ENCODE measurements at regions not wholly inside any gene's neighbourhood (a gene's known extent, or its start where the extent isn't known, plus 50 kb on each side); places are given as distances from the start of the nearest gene placed in this dataset.

DNA sequence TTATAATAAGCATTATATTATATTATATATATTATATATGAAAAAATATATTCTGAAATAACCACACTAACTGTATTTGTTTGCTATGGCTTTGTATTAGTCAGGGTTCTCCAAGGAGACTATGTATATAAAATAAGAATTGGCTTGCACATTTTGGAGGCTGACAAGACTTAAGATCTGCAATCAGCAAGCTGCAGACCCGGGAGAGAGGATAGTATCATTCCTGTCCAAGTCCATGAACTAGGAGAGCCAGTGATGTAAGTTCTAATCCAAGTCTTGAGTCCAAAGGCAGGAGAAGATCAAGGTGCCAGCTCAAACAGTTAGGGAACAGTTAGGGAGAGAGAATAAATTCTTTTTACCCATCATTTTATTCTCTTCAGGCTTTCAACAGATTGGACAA, 639.5 kb downstream of the PLPP3 start:
- TF ChIP-seq, protein P1, sequence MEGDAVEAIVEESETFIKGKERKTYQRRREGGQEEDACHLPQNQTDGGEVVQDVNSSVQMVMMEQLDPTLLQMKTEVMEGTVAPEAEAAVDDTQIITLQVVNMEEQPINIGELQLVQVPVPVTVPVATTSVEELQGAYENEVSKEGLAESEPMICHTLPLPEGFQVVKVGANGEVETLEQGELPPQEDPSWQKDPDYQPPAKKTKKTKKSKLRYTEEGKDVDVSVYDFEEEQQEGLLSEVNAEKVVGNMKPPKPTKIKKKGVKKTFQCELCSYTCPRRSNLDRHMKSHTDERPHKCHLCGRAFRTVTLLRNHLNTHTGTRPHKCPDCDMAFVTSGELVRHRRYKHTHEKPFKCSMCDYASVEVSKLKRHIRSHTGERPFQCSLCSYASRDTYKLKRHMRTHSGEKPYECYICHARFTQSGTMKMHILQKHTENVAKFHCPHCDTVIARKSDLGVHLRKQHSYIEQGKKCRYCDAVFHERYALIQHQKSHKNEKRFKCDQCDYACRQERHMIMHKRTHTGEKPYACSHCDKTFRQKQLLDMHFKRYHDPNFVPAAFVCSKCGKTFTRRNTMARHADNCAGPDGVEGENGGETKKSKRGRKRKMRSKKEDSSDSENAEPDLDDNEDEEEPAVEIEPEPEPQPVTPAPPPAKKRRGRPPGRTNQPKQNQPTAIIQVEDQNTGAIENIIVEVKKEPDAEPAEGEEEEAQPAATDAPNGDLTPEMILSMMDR (IDR thresholded peaks at IDR 0.05) = no peak
- DNase-seq (ENCODE audit: low spot score) = no peak
- H3K27me3 ChIP-seq = no peaks in the 10 kb centered on the region

DNA sequence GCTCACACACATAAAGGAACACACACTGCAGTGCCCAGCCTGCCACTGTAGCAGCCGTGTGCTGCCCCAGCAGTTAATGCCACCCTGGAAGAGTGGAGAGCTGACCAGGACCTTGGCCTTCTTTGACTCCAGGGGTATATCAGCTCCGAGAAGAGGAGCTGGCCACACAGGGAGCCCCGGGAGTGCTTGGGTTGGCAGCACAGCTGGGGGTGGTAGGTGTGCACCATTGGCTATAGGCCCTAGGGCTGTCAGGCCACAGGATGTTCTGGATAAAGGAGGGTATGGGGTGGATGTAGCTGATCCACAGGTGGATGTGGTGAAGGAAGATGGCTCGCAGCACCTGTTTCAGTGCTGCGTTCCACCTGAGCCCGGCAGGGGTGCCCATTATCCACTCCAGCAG, 640.5 kb downstream of the PLPP3 start:
- Histone ChIP-seq H3K36me3 (no peaks in the 10 kb centered on the region), H3K27ac (peak overlapping the region in 1 of 2 donors; percentile 6), H3K9me3 (no peaks in the 10 kb centered on the region), H3K27me3 (no peaks in the 10 kb centered on the region), H3K4me1 (peaks cover 0 to 12% of the 10 kb centered on the region in 2 donors), H3K4me3 (no peak overlapping the region)
- DNase-seq (ENCODE audit: low spot score) = no peak
- TF ChIP-seq, protein P1 (IDR thresholded peaks at IDR 0.05) = no peak

More for the DNA sequence above, 639.5 kb downstream of the PLPP3 start:
- H3K4me1 ChIP-seq = peaks cover 0 to 12% of the 10 kb centered on the region in 2 donors
- no peaks in the 10 kb centered on the region for H3K36me3 ChIP-seq
- no peak overlapping the region for H3K4me3 ChIP-seq
- H3K27ac ChIP-seq = no peak overlapping the region
- no peaks in the 10 kb centered on the region for H3K9me3 ChIP-seq

DNA sequence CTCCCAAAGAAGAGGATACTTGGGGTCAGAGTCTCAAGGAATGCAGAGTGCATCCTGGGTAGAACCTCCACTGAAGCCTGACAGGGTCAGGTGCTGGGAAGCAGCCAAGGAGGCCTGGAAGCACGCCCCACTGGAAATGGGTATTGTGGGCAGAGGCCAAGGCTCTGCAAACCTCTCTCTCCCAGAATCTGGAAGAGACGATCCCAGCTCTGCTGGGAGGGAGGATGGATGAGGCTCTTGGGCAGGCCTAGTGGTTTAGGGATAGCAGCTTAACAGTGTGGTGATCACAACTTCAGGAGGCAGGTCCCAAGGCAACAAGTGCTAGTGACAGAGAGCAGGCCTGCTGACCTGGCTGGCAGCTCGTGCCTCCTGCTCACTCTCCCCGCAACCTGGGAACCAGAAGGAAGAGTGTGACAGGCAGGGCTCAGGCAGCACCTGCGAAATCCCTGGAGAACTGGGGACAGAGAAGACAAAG, 641.0 kb downstream of the PLPP3 start:
- Histone ChIP-seq H3K9me3 (no peaks in the 10 kb centered on the region), H3K27me3 (no peaks in the 10 kb centered on the region), H3K36me3 (no peaks in the 10 kb centered on the region), H3K4me3 (no peak overlapping the region), H3K27ac (peak overlapping the region in 1 of 2 donors; percentile 6), H3K4me1 (peaks cover 0 to 12% of the 10 kb centered on the region in 2 donors)
- no peak for DNase-seq (ENCODE audit: low spot score)
- TF ChIP-seq, protein P1 (IDR thresholded peaks at IDR 0.05) = no peak

DNA sequence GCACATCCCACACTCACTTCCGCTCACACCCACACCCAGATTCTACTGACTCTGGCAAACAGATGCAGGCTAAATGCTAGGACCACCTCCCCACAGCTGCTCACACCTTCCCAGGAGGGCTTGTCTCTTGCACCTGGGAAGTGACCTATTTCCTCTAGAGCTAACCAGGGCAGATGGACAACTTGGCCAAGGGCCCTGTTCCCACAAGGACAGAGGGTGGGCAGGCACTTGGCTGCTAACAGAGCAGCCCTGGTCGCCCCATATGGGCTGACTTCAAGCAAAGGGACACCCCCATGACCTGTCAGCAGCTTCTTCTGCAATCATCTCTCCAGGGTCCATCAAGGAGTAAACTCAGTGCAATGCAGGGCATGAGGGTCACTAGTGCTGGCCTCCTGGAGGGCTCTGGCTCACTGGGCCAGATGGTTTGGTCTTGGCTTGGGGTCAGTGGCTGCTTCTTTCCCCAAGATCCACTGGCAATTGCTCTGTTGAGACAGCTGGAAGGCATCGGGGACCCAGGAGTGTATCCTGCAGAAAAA, 641.5 kb downstream of the PLPP3 start:
- Histone ChIP-seq H3K27me3 (no peaks in the 10 kb centered on the region), H3K36me3 (no peaks in the 10 kb centered on the region), H3K4me3 (no peak overlapping the region), H3K9me3 (no peaks in the 10 kb centered on the region), H3K27ac (no peak overlapping the region), H3K4me1 (peaks cover 0 to 12% of the 10 kb centered on the region in 2 donors)
- no peak for DNase-seq (ENCODE audit: low spot score)
- TF ChIP-seq, protein P1 (IDR thresholded peaks at IDR 0.05) = no peak

DNA sequence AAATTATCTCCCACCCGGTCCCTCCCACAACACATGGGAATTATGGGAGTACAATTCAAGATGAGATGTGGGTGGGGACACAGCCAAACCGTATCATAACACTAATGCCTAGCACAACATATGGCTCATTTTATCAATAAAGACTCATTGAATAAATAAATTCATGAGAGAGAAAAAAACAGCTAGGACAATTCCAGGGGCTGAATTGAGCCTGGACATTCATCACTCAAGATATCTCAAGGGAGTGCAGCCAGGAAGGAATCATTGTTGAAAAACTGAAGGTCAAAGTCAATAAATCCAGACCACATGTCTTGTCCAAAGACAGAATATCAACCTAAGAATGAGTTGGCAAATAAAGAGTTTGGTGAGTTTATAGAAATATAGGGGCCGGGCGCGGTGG, 644.1 kb downstream of the PLPP3 start:
- no peak for DNase-seq (ENCODE audit: low spot score)
- no peaks in the 10 kb centered on the region for H3K9me3 ChIP-seq
- TF ChIP-seq, protein P1 (IDR thresholded peaks at IDR 0.05) = no peak
- H3K4me3 ChIP-seq = no peak overlapping the region
- no peaks in the 10 kb centered on the region for H3K27me3 ChIP-seq
- H3K27ac ChIP-seq = no peak overlapping the region
- peaks cover 0 to 27% of the 10 kb centered on the region in 2 donors for H3K4me1 ChIP-seq
- H3K36me3 ChIP-seq = no peaks in the 10 kb centered on the region

DNA sequence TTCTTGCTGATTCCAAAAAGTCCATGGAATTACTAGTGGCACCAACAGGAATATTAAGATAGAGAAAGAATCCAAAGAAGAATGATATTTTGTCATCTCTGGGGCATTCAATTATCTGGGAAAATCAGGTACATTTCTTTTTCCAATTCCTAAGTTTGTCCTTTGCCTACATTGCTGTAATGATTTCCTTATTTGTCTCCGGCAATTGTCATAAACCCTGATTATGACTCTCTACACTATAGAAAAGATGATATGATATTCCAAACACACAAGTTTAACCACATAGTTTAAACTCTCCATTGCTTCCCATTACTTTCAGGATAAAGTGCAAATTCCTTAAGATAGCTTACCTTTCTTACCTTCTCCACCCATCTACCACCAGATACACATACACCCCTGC, 647.0 kb downstream of the PLPP3 start:
- no peaks in the 10 kb centered on the region for H3K9me3 ChIP-seq
- no peaks in the 10 kb centered on the region for H3K27me3 ChIP-seq
- TF ChIP-seq, protein P1 (IDR thresholded peaks at IDR 0.05) = no peak
- no peak overlapping the region for H3K4me3 ChIP-seq
- no peaks in the 10 kb centered on the region for H3K36me3 ChIP-seq
- peaks cover 0 to 16% of the 10 kb centered on the region in 2 donors for H3K4me1 ChIP-seq
- DNase-seq (ENCODE audit: low spot score) = no peak
- no peak overlapping the region for H3K27ac ChIP-seq
